ENCODE measurements at regions not wholly inside any gene's neighbourhood (a gene's known extent, or its start where the extent isn't known, plus 50 kb on each side); places are given as distances from the start of the nearest gene placed in this dataset.

- Histone ChIP-seq H2AFZ (ENCODE audit: low read depth, low read length) (no peak overlapping the region), H3K4me2 (ENCODE audit: low read length) (no peak overlapping the region), H3K36me3 (ENCODE audit: insufficient read depth, low read length) (no peaks in the 10 kb centered on the region), H3K27ac (ENCODE audit: low read length) (no peak overlapping the region), H3K4me3 (ENCODE audit: low read length) (no peak overlapping the region), H3K9me3 (ENCODE audit: low read length) (no peaks in the 10 kb centered on the region), H3K9ac (ENCODE audit: low read length) (no peak overlapping the region), H3F3A (ENCODE audit: insufficient read depth, low read length, poor library complexity, severe bottlenecking) (no peaks in the 10 kb centered on the region), H4K20me1 (ENCODE audit: insufficient read depth) (no peaks in the 10 kb centered on the region), H3K79me2 (replicated peaks; ENCODE audit: insufficient read depth, low read length) (no peaks in the 10 kb centered on the region), H3K9me2 (ENCODE audit: insufficient read depth, low read length) (no peaks in the 10 kb centered on the region), H3K27me3 (ENCODE audit: insufficient read depth, low read depth, low read length) (no peaks in the 10 kb centered on the region)
- TF ChIP-seq POLR2AphosphoS5 (IDR thresholded peaks at IDR 0.05), result no peak
Observed at GRCh38 chr1:221347706-221348105, 394.2 kb downstream of the DUSP10 start.

- no peak overlapping the region for H3K27ac ChIP-seq (ENCODE audit: low read length)
- TF ChIP-seq, protein P1, sequence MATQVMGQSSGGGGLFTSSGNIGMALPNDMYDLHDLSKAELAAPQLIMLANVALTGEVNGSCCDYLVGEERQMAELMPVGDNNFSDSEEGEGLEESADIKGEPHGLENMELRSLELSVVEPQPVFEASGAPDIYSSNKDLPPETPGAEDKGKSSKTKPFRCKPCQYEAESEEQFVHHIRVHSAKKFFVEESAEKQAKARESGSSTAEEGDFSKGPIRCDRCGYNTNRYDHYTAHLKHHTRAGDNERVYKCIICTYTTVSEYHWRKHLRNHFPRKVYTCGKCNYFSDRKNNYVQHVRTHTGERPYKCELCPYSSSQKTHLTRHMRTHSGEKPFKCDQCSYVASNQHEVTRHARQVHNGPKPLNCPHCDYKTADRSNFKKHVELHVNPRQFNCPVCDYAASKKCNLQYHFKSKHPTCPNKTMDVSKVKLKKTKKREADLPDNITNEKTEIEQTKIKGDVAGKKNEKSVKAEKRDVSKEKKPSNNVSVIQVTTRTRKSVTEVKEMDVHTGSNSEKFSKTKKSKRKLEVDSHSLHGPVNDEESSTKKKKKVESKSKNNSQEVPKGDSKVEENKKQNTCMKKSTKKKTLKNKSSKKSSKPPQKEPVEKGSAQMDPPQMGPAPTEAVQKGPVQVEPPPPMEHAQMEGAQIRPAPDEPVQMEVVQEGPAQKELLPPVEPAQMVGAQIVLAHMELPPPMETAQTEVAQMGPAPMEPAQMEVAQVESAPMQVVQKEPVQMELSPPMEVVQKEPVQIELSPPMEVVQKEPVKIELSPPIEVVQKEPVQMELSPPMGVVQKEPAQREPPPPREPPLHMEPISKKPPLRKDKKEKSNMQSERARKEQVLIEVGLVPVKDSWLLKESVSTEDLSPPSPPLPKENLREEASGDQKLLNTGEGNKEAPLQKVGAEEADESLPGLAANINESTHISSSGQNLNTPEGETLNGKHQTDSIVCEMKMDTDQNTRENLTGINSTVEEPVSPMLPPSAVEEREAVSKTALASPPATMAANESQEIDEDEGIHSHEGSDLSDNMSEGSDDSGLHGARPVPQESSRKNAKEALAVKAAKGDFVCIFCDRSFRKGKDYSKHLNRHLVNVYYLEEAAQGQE (IDR thresholded peaks at IDR 0.05; ENCODE audit: borderline replicate concordance), result no peak
- TF ChIP-seq EZH2 (IDR thresholded peaks at IDR 0.05; ENCODE audit: borderline replicate concordance, insufficient read depth, low read length, poor library complexity, severe bottlenecking), result no peak
- no peak for TF ChIP-seq POLR2AphosphoS5 (IDR thresholded peaks at IDR 0.05)
- no peak for TF ChIP-seq CTCF (IDR thresholded peaks at IDR 0.05; ENCODE audit: poor library complexity, severe bottlenecking)
- TF ChIP-seq RAD21 (conservative IDR thresholded peaks at IDR 0.05), result no peak
- no peak for TF ChIP-seq MXI1 (conservative IDR thresholded peaks at IDR 0.05; ENCODE audit: poor library complexity, severe bottlenecking)
- no peak for TF ChIP-seq TAF1 (IDR thresholded peaks at IDR 0.05; ENCODE audit: low read depth)
- no peak for TF ChIP-seq SMC3 (conservative IDR thresholded peaks at IDR 0.05; ENCODE audit: poor library complexity)
- TF ChIP-seq EP300 (conservative IDR thresholded peaks at IDR 0.05; ENCODE audit: poor library complexity, severe bottlenecking), result no peak
- H2AFZ ChIP-seq (ENCODE audit: low read depth, low read length), result no peak overlapping the region
- no peak overlapping the region for H3K4me3 ChIP-seq (ENCODE audit: low read length)
- H4K20me1 ChIP-seq (ENCODE audit: insufficient read depth), result no peaks in the 10 kb centered on the region
- no peaks in the 10 kb centered on the region for H3K9me3 ChIP-seq (ENCODE audit: low read length)
- H3K4me2 ChIP-seq (ENCODE audit: low read length), result no peak overlapping the region
- no peaks in the 10 kb centered on the region for H3F3A ChIP-seq (ENCODE audit: insufficient read depth, low read length, poor library complexity, severe bottlenecking)
- no peaks in the 10 kb centered on the region for H3K36me3 ChIP-seq (ENCODE audit: insufficient read depth, low read length)
- H3K79me2 ChIP-seq (replicated peaks; ENCODE audit: insufficient read depth, low read length), result no peaks in the 10 kb centered on the region
- no peaks in the 10 kb centered on the region for H3K9me2 ChIP-seq (ENCODE audit: insufficient read depth, low read length)
- no peak overlapping the region for H3K9ac ChIP-seq (ENCODE audit: low read length)
- H3K27me3 ChIP-seq (ENCODE audit: insufficient read depth, low read depth, low read length), result no peaks in the 10 kb centered on the region
Observed at GRCh38 chr1:221350091-221350490, 391.8 kb downstream of the DUSP10 start.

DNA sequence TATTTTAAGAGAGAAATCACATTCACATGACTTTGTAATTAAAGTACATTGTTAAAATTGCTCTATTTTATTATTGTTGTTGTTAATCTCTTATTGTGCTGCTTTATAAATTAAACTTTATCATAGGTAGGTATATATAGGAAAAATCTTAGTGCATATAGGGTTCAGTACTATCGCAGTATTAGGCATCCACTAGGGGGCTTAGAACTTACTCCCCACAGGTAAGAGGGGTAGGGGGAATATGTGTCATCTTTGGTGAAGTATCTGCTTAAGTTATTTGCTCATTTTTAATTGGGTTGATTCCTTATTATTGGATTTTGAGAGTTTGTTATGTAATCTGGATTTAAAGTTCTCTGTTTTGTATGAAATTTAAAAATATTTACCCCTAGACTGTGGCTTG is 385.2 kb downstream of the DUSP10 start:
- no peak overlapping the region for H3K4me3 ChIP-seq (ENCODE audit: low read length)
- TF ChIP-seq CTCF (IDR thresholded peaks at IDR 0.05; ENCODE audit: poor library complexity, severe bottlenecking) (no peak), MXI1 (conservative IDR thresholded peaks at IDR 0.05; ENCODE audit: poor library complexity, severe bottlenecking) (no peak), TAF1 (IDR thresholded peaks at IDR 0.05; ENCODE audit: low read depth) (no peak), EP300 (conservative IDR thresholded peaks at IDR 0.05; ENCODE audit: poor library complexity, severe bottlenecking) (no peak), POLR2AphosphoS5 (IDR thresholded peaks at IDR 0.05) (no peak), EZH2 (IDR thresholded peaks at IDR 0.05; ENCODE audit: borderline replicate concordance, insufficient read depth, low read length, poor library complexity, severe bottlenecking) (no peak), SMC3 (conservative IDR thresholded peaks at IDR 0.05; ENCODE audit: poor library complexity) (no peak), RAD21 (conservative IDR thresholded peaks at IDR 0.05) (no peak)
- TF ChIP-seq, protein P1 (IDR thresholded peaks at IDR 0.05; ENCODE audit: borderline replicate concordance), result no peak
- H3K4me2 ChIP-seq (ENCODE audit: low read length), result no peak overlapping the region
- no peaks in the 10 kb centered on the region for H3K9me2 ChIP-seq (ENCODE audit: insufficient read depth, low read length)
- H3K36me3 ChIP-seq (ENCODE audit: insufficient read depth, low read length), result no peaks in the 10 kb centered on the region
- H3K9ac ChIP-seq (ENCODE audit: low read length), result no peak overlapping the region
- H3K27ac ChIP-seq (ENCODE audit: low read length), result no peak overlapping the region
- H3K9me3 ChIP-seq (ENCODE audit: low read length), result no peaks in the 10 kb centered on the region
- H3K27me3 ChIP-seq (ENCODE audit: insufficient read depth, low read depth, low read length), result no peaks in the 10 kb centered on the region
- H3K79me2 ChIP-seq (replicated peaks; ENCODE audit: insufficient read depth, low read length), result no peaks in the 10 kb centered on the region
- no peaks in the 10 kb centered on the region for H4K20me1 ChIP-seq (ENCODE audit: insufficient read depth)
- no peak overlapping the region for H2AFZ ChIP-seq (ENCODE audit: low read depth, low read length)
- no peaks in the 10 kb centered on the region for H3F3A ChIP-seq (ENCODE audit: insufficient read depth, low read length, poor library complexity, severe bottlenecking)
